ENCODE measurements at regions not wholly inside any gene's neighbourhood (a gene's known extent, or its start where the extent isn't known, plus 50 kb on each side); places are given as distances from the start of the nearest gene placed in this dataset.

GRCh38 chr5:45179686-45180085 is 370.9 kb downstream of the MRPS30 start:
- Histone ChIP-seq H2AFZ (ENCODE audit: low read depth, low read length) (no peak overlapping the region), H3K9me3 (ENCODE audit: insufficient read depth, low read depth, low read length) (no peaks in the 10 kb centered on the region), H3K27ac (ENCODE audit: low read depth, low read length) (no peak overlapping the region), H3K4me2 (ENCODE audit: low read length) (no peak overlapping the region), H3K36me3 (ENCODE audit: insufficient read depth, low read length) (no peaks in the 10 kb centered on the region), H3K79me2 (ENCODE audit: insufficient read depth, low read length) (no peaks in the 10 kb centered on the region), H3K9ac (ENCODE audit: low read length) (no peak overlapping the region), H3K4me1 (ENCODE audit: insufficient read depth, low read length) (no peaks in the 10 kb centered on the region), H3K27me3 (ENCODE audit: insufficient read depth, low read length) (no peaks in the 10 kb centered on the region), H4K20me1 (ENCODE audit: insufficient read depth, low read length) (no peaks in the 10 kb centered on the region), H3K4me3 (ENCODE audit: insufficient read depth, low read depth, low read length) (no peak overlapping the region)
- no peak for TF ChIP-seq EZH2 (IDR thresholded peaks at IDR 0.05; ENCODE audit: insufficient read depth, low read length)
- TF ChIP-seq, protein P1, sequence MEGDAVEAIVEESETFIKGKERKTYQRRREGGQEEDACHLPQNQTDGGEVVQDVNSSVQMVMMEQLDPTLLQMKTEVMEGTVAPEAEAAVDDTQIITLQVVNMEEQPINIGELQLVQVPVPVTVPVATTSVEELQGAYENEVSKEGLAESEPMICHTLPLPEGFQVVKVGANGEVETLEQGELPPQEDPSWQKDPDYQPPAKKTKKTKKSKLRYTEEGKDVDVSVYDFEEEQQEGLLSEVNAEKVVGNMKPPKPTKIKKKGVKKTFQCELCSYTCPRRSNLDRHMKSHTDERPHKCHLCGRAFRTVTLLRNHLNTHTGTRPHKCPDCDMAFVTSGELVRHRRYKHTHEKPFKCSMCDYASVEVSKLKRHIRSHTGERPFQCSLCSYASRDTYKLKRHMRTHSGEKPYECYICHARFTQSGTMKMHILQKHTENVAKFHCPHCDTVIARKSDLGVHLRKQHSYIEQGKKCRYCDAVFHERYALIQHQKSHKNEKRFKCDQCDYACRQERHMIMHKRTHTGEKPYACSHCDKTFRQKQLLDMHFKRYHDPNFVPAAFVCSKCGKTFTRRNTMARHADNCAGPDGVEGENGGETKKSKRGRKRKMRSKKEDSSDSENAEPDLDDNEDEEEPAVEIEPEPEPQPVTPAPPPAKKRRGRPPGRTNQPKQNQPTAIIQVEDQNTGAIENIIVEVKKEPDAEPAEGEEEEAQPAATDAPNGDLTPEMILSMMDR (IDR thresholded peaks at IDR 0.05; ENCODE audit: insufficient read depth, low read depth, low read length): no peak
- Mint-ChIP-seq H3K27me3 (ENCODE audit: low read depth, unreplicated experiment) (no peaks in the 10 kb centered on the region), H3K27ac (ENCODE audit: unreplicated experiment) (no peak overlapping the region), H3K4me3 (ENCODE audit: unreplicated experiment) (no peak overlapping the region), H3K9me3 (ENCODE audit: unreplicated experiment) (peaks cover 3% of the 10 kb centered on the region), H3K36me3 (ENCODE audit: low read depth, unreplicated experiment) (no peaks in the 10 kb centered on the region), H3K4me1 (ENCODE audit: low read depth, unreplicated experiment) (no peaks in the 10 kb centered on the region)
- DNase-seq (ENCODE audit: low read depth): no peak
- FAIRE-seq: no peak

DNA sequence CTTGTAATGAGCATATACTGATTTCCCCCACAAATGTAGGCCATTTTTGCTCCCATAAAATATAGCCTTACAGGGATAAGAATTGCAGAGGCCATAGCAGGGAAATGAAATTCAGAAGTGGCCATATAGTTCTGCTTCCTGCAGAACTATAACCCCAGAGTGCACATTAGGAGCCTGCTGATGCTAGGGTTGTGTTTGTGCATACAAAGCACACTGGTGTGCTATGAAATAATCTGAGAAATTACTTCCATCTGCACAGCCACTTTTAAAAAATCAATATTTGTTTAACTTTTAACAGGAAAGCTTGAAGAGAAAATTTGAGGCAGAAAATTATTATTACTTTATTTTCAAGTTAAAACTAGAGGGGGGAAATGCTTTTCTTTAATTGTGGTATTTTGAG is 380.3 kb downstream of the MRPS30 start:
- H3K36me3 Mint-ChIP-seq (ENCODE audit: low read depth, unreplicated experiment): no peaks in the 10 kb centered on the region
- H3K4me1 Mint-ChIP-seq (ENCODE audit: low read depth, unreplicated experiment): no peaks in the 10 kb centered on the region
- Histone ChIP-seq H3K4me1 (ENCODE audit: insufficient read depth, low read length) (no peaks in the 10 kb centered on the region), H4K20me1 (ENCODE audit: insufficient read depth, low read length) (no peaks in the 10 kb centered on the region), H3K36me3 (ENCODE audit: insufficient read depth, low read length) (no peaks in the 10 kb centered on the region), H3K9ac (ENCODE audit: low read length) (no peak overlapping the region), H2AFZ (ENCODE audit: low read depth, low read length) (no peak overlapping the region), H3K4me3 (ENCODE audit: insufficient read depth, low read depth, low read length) (no peak overlapping the region), H3K27me3 (ENCODE audit: insufficient read depth, low read length) (no peaks in the 10 kb centered on the region), H3K27ac (ENCODE audit: low read depth, low read length) (no peak overlapping the region), H3K9me3 (ENCODE audit: insufficient read depth, low read depth, low read length) (no peaks in the 10 kb centered on the region), H3K4me2 (ENCODE audit: low read length) (no peak overlapping the region), H3K79me2 (ENCODE audit: insufficient read depth, low read length) (no peaks in the 10 kb centered on the region)
- TF ChIP-seq EZH2 (IDR thresholded peaks at IDR 0.05; ENCODE audit: insufficient read depth, low read length): no peak
- TF ChIP-seq, protein P1 (IDR thresholded peaks at IDR 0.05; ENCODE audit: insufficient read depth, low read depth, low read length): no peak
- DNase-seq (ENCODE audit: low read depth) (no peak), FAIRE-seq (no peak)
- no peak overlapping the region for H3K4me3 Mint-ChIP-seq (ENCODE audit: unreplicated experiment)
- no peaks in the 10 kb centered on the region for H3K27me3 Mint-ChIP-seq (ENCODE audit: low read depth, unreplicated experiment)
- no peak overlapping the region for H3K27ac Mint-ChIP-seq (ENCODE audit: unreplicated experiment)
- no peaks in the 10 kb centered on the region for H3K9me3 Mint-ChIP-seq (ENCODE audit: unreplicated experiment)

- DNase-seq (ENCODE audit: low read depth) (no peak), FAIRE-seq (no peak)
- no peak overlapping the region for H3K27ac Mint-ChIP-seq (ENCODE audit: unreplicated experiment)
- H3K27me3 Mint-ChIP-seq (ENCODE audit: low read depth, unreplicated experiment): no peaks in the 10 kb centered on the region
- Histone ChIP-seq H3K9ac (ENCODE audit: low read length) (no peak overlapping the region), H3K79me2 (ENCODE audit: insufficient read depth, low read length) (no peaks in the 10 kb centered on the region), H3K4me2 (ENCODE audit: low read length) (no peak overlapping the region), H3K27ac (ENCODE audit: low read depth, low read length) (no peak overlapping the region), H4K20me1 (ENCODE audit: insufficient read depth, low read length) (no peaks in the 10 kb centered on the region), H3K4me1 (ENCODE audit: insufficient read depth, low read length) (no peaks in the 10 kb centered on the region), H3K27me3 (ENCODE audit: insufficient read depth, low read length) (no peaks in the 10 kb centered on the region), H2AFZ (ENCODE audit: low read depth, low read length) (no peak overlapping the region), H3K9me3 (ENCODE audit: insufficient read depth, low read depth, low read length) (no peaks in the 10 kb centered on the region), H3K36me3 (ENCODE audit: insufficient read depth, low read length) (no peaks in the 10 kb centered on the region), H3K4me3 (ENCODE audit: insufficient read depth, low read depth, low read length) (no peak overlapping the region)
- no peaks in the 10 kb centered on the region for H3K9me3 Mint-ChIP-seq (ENCODE audit: unreplicated experiment)
- H3K4me3 Mint-ChIP-seq (ENCODE audit: unreplicated experiment): no peak overlapping the region
- no peak for TF ChIP-seq EZH2 (IDR thresholded peaks at IDR 0.05; ENCODE audit: insufficient read depth, low read length)
- TF ChIP-seq, protein P1 (IDR thresholded peaks at IDR 0.05; ENCODE audit: insufficient read depth, low read depth, low read length): no peak
- no peaks in the 10 kb centered on the region for H3K36me3 Mint-ChIP-seq (ENCODE audit: low read depth, unreplicated experiment)
- no peaks in the 10 kb centered on the region for H3K4me1 Mint-ChIP-seq (ENCODE audit: low read depth, unreplicated experiment)
Observed at GRCh38 chr5:45189481-45189880, 380.7 kb downstream of the MRPS30 start.

Data from astrocyte (in vitro differentiated cells and primary cell).